ENCODE measurements at regions not wholly inside any gene's neighbourhood (a gene's known extent, or its start where the extent isn't known, plus 50 kb on each side); places are given as distances from the start of the nearest gene placed in this dataset.
"Not testable (repeated sequence)": the region's sequence is repeated elsewhere in the genome, so short reads cannot be mapped to it uniquely, and the experiment has no call there.

DNA sequence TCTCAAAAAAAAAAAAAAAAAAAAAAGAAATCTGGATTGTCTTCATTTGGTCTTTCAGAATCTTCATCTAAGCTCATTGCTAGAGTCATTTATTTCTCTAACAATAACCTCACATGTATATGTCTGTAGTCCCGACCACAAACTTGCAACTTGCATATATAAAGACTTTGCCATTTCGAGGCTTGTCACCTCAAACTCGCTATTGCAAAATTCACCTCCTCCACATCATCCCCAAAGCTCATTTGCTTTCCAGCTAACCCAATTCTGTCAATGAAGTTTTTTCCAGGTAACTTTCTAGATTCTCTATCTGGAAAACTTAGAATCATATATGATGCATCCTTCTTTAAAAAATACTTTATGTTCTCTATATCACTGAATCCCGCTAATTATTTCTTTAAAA, 393.2 kb upstream of the ATXN7L3B start:
- no peak for DNase-seq (ENCODE audit: low spot score)

- no peak for DNase-seq (ENCODE audit: low spot score)
These were observed 392.3 kb upstream of the ATXN7L3B start for GRCh38 chr12:74145328-74145727.

- no peak for DNase-seq (ENCODE audit: low spot score)
These were observed 388.8 kb upstream of the ATXN7L3B start for GRCh38 chr12:74148849-74149248.

GRCh38 chr12:74152370-74152769, 385.3 kb upstream of the ATXN7L3B start:
- no peak for DNase-seq (ENCODE audit: low spot score)

- DNase-seq (ENCODE audit: low spot score), result no peak
These were observed 371.5 kb upstream of the ATXN7L3B start for GRCh38 chr12:74166096-74166495.

- no peak for DNase-seq (ENCODE audit: low spot score)
These were observed 368.0 kb upstream of the ATXN7L3B start for GRCh38 chr12:74169607-74170006.

- no peak for DNase-seq (ENCODE audit: low spot score)
These were observed 366.8 kb upstream of the ATXN7L3B start for GRCh38 chr12:74170645-74171477.

DNA sequence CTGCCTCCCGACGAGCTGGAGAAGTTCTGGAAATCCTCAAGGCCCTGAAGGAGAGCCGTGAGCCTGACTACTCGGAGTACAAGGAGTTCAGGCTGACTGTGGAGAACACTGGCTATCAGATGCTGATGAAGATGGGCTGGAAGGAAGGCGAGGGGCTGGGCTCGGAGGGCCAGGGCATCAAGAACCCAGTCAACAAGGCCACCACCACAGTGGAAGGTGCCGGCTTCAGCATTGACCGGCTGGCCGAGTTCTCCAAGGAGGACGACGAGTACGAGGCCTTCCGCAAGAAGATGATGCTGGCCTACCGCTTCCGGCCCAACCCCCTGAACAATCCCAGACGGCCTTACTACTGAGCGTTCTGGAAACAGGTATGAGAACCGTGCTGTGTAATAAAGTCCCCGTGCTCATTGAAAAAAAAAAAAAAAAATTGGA, 366.1 kb upstream of the ATXN7L3B start:
- DNase-seq (ENCODE audit: low spot score), result no peak

- DNase-seq (ENCODE audit: low spot score), result not testable (repeated sequence)
These were observed 362.7 kb upstream of the ATXN7L3B start for GRCh38 chr12:74174961-74175360.

DNA sequence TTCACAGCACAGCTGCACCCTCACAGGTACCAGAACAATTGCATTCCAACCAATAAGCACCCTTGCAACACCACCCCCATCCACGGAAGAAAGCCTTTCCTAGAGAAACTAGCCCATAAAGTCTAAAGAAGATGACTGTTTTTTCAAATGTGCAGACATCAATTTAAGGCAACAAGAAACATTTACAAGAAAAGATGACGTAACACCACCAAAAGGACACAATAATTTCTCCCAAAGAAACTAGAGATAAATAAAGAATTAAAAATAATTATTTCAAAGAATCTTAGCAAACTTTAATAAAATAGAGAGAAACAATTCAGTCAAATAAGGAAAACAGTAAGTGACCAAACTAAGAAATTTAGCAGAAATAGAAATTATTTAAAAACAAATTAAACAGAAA, 352.3 kb upstream of the ATXN7L3B start:
- DNase-seq (ENCODE audit: low spot score), result no peak

DNA sequence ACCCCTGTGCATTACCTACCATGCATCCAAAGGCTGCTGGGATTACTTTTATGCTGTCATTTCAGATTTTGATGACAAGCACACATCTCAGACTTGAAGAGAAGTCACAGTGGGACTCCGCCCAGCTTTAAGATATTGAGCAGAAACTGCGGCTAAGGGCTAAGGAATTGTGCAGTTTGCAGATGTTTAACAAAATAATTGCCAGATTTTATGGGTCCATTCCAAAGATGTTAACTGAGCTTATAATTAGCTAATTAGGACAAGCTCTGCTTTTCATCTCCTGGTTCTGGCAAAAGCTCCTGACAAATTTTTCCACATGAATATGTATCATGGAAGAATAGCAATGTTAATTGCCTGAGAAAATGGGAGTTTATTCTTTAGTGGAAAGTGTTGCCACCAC, 344.4 kb upstream of the ATXN7L3B start:
- DNase-seq (ENCODE audit: low spot score), result no peak

GRCh38 chr12:74204236-74204635, 333.4 kb upstream of the ATXN7L3B start:
- DNase-seq (ENCODE audit: low spot score), result no peak

- DNase-seq (ENCODE audit: low spot score), result no peak
These were observed 309.6 kb upstream of the ATXN7L3B start for GRCh38 chr12:74227846-74228545.

DNA sequence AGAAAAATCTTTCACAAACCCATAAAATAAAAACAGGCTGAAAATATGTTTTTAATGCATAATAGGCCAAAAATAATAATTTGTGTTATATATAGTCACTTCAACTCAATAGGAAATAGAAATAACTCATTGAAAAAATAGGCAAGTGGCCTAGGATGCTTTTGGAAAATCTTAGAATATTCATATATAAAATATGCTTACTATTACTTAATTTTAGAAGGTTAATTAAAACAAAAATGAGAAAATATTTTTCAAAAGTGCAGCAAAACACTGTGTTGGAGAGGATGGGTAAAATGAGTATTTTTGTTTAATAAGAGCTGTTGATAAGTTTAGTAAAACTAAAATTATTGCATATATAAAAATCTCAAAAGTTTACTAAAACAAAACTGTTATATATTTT, 308.0 kb upstream of the ATXN7L3B start:
- no peak for DNase-seq (ENCODE audit: low spot score)

DNA sequence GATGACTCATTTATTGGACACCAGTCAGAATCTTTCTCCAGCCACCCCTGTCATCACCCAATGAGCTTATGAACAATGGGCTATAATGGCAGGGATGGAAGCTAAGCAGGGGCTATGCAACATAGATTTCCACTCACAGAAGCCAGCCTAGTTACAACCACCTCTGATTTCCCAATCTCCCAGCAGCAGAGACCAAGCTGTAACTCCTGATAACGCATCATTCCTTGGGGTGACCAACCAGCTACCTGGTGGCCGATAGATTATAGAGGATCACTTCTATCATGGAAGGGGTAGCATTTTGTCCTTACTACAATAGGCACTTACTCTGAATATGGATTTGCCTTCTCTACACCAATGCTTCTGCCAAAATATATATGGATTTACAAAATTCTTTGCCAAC, 302.3 kb upstream of the ATXN7L3B start:
- no peak for DNase-seq (ENCODE audit: low spot score)

- DNase-seq (ENCODE audit: low spot score), result no peak
These were observed 296.3 kb upstream of the ATXN7L3B start for GRCh38 chr12:74241341-74241740.

DNA sequence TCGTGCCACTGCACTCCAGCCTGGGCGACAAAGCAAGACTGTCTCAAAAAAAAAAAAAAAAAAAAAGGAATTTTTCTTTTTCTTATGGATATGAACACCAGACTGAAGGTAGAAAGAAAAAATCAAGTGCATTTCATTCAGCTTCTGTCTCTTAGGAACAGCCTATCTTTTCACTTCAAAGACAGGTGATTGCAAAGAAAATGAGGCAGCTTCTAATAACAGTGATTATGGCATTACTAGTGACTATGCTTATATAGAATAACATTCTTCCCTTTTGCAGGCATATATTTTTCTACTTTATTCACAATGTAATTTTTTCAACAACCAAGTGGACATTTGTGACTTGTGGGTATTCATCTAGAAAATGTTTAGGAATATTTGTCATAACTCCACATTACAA, 295.5 kb upstream of the ATXN7L3B start:
- no peak for DNase-seq (ENCODE audit: low spot score)

GRCh38 chr12:74245458-74245857, 292.2 kb upstream of the ATXN7L3B start:
- no peak for DNase-seq (ENCODE audit: low spot score)

- no peak for DNase-seq (ENCODE audit: low spot score)
These were observed 286.7 kb upstream of the ATXN7L3B start for GRCh38 chr12:74250891-74251290.

GRCh38 chr12:74253826-74254225, 283.8 kb upstream of the ATXN7L3B start:
- not testable (repeated sequence) for DNase-seq (ENCODE audit: low spot score)

- DNase-seq (ENCODE audit: low spot score), result no peak
These were observed 282.9 kb upstream of the ATXN7L3B start for GRCh38 chr12:74254784-74255183.

DNA sequence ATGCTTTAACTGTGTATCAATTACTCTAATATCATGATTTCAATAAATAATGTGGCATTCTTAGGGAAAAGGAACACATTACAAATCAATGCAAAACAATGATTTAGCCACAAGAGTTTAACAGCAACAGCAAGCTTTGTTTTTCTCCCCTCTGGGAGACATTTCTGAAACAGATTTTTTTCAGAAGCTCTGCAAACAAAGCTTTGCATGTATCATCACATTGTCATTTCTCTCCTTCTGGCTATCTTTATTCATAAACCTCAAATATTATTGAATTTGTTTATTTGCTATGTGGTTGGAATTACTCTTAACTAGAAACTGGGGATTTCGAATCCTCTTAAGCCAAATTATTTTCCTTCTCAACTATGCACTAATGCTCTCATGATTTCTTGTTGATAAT, 278.4 kb upstream of the ATXN7L3B start:
- no peak for DNase-seq (ENCODE audit: low spot score)

- DNase-seq (ENCODE audit: low spot score), result no peak
These were observed 272.9 kb upstream of the ATXN7L3B start for GRCh38 chr12:74264692-74265091.

DNA sequence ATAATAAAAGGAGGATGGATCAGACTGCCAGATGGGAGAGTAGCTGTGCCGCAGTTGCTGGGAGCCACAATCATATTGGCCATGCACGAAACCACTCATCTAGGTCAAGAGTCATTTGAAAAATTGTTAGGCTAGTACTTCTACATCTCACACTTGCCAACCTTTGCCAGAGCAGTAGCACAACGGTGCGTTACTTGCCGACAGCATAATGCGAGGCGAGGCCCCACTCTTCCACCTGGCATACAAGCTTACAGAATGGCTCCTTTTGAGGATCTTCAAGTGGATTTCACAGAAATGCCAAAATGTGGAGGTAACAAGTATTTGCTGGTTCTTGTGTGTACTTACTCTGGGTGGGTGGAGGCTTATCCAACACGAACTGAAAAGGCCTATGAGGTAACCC, 268.3 kb upstream of the ATXN7L3B start:
- DNase-seq (ENCODE audit: low spot score), result not testable (repeated sequence)
